H1 (cell line): ENCODE measurements at regions not wholly inside any gene's neighbourhood (a gene's known extent, or its start where the extent isn't known, plus 50 kb on each side); places are given as distances from the start of the nearest gene placed in this dataset.

Experiments
- HDAC2 ChIP-seq, 2 experiments: fragments of 300-600 bp in 1 of 2; sonication (generic) in 1 of 2; IDR thresholded peaks; 2 replicates each; pipeline ENCODE4 v1.6.1; 2011 to 2012; ENCODE audit warnings: low read depth in 2 of 2, low read length in 2 of 2, mild to moderate bottlenecking in 2 of 2, moderate library complexity in 2 of 2, borderline replicate concordance in 1 of 2, inconsistent platforms in 1 of 2
- KDM4A ChIP-seq: IDR thresholded peaks from one replicate; pipeline ENCODE4 v1.7.1; 2012; ENCODE audit warnings: low read depth, mild to moderate bottlenecking, moderate library complexity, low read length, inconsistent platforms; ENCODE audit not compliant: severe bottlenecking
- POLR2A ChIP-seq, 2 experiments: IDR thresholded peaks; 1 replicate in 1 of 2; 2 replicates in 1 of 2; pipeline ENCODE4 v1.6.1; 2011; ENCODE audit warnings: low read depth in 2 of 2, low read length in 2 of 2, mild to moderate bottlenecking in 2 of 2; ENCODE audit errors: control extremely low read depth in 1 of 2
- SAP30 ChIP-seq: fragments of 300-600 bp; sonication (generic); IDR thresholded peaks from 2 replicates; pipeline ENCODE4 v1.7.1; 2012; ENCODE audit warnings: low read length, moderate library complexity, mild to moderate bottlenecking, inconsistent platforms; ENCODE audit not compliant: insufficient read depth, insufficient replicate concordance
- SIX5 ChIP-seq: IDR thresholded peaks from 2 replicates; pipeline ENCODE4 v1.6.1; 2011; ENCODE audit warnings: mild to moderate bottlenecking, low read depth, low read length

- TF ChIP-seq KDM4A (no peak), SIX5 (no peak), HDAC2 (IDR thresholded peaks at IDR 0.05; ENCODE audit: borderline replicate concordance in 1 of 2, low read depth in 2 of 2, low read length in 2 of 2) (no peak), POLR2A (IDR thresholded peaks at IDR 0.05; ENCODE audit: control extremely low read depth in 1 of 2, low read depth in 2 of 2, low read length in 2 of 2) (no peak), SAP30 (no peak)
Observed at GRCh38 chr17:69878661-69879060, 196.4 kb upstream of the KCNJ16 start (continued).
